ENCODE measurements at regions not wholly inside any gene's neighbourhood (a gene's known extent, or its start where the extent isn't known, plus 50 kb on each side); places are given as distances from the start of the nearest gene placed in this dataset.

DNA sequence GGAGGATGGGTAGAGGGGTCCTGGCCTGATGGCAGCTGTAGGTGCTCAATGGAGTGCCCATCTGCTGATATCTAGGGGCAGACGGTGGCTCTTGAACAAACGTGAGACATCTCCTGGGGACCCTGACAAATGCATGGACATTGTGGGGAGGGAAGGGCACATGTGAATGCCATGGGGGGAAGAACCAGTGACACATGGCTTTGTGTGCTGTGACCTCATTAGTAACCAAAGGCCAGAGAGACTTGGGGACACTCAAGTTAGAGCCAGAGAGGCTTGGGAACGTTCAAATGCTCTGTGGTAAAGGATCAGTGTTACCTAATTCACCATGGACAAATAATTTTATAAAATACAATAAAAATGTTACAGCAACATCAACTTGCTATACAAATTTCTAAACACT lies 151.8 kb downstream of the ESM1 start:
- no peaks in the 10 kb centered on the region for H3K79me2 ChIP-seq (ENCODE audit: control insufficient read depth, insufficient read depth, low read length, unreplicated experiment)
- no peak overlapping the region for H3K27ac ChIP-seq (ENCODE audit: low read depth, low read length)
- no peak overlapping the region for H3K4me3 ChIP-seq (ENCODE audit: low read depth, low read length)
- peaks cover 16% of the 10 kb centered on the region for H3K4me1 ChIP-seq (ENCODE audit: control insufficient read depth, insufficient read depth, low read length, unreplicated experiment)
- no peak overlapping the region for H2AFZ ChIP-seq (ENCODE audit: low read length, unreplicated experiment)
- no peaks in the 10 kb centered on the region for H3K36me3 ChIP-seq (ENCODE audit: insufficient read depth, low read length)
- H3K27me3 ChIP-seq (ENCODE audit: insufficient read depth, low read length), result no peaks in the 10 kb centered on the region

- Histone ChIP-seq H3K36me3 (ENCODE audit: insufficient read depth, low read length) (no peaks in the 10 kb centered on the region), H3K4me3 (ENCODE audit: low read depth, low read length) (no peak overlapping the region), H3K4me1 (ENCODE audit: control insufficient read depth, insufficient read depth, low read length, unreplicated experiment) (peaks cover 16% of the 10 kb centered on the region), H3K27ac (ENCODE audit: low read depth, low read length) (no peak overlapping the region), H3K79me2 (ENCODE audit: control insufficient read depth, insufficient read depth, low read length, unreplicated experiment) (no peaks in the 10 kb centered on the region), H2AFZ (ENCODE audit: low read length, unreplicated experiment) (no peak overlapping the region), H3K27me3 (ENCODE audit: insufficient read depth, low read length) (no peaks in the 10 kb centered on the region)
Observed at GRCh38 chr5:54832858-54833257, 152.5 kb downstream of the ESM1 start.

- Histone ChIP-seq H3K36me3 (ENCODE audit: insufficient read depth, low read length) (no peaks in the 10 kb centered on the region), H3K4me1 (ENCODE audit: control insufficient read depth, insufficient read depth, low read length, unreplicated experiment) (peaks cover 16% of the 10 kb centered on the region), H3K27me3 (ENCODE audit: insufficient read depth, low read length) (no peaks in the 10 kb centered on the region), H3K79me2 (ENCODE audit: control insufficient read depth, insufficient read depth, low read length, unreplicated experiment) (no peaks in the 10 kb centered on the region), H2AFZ (ENCODE audit: low read length, unreplicated experiment) (no peak overlapping the region), H3K4me3 (ENCODE audit: low read depth, low read length) (no peak overlapping the region), H3K27ac (ENCODE audit: low read depth, low read length) (no peak overlapping the region)
Observed at GRCh38 chr5:54832045-54832444, 153.3 kb downstream of the ESM1 start.

DNA sequence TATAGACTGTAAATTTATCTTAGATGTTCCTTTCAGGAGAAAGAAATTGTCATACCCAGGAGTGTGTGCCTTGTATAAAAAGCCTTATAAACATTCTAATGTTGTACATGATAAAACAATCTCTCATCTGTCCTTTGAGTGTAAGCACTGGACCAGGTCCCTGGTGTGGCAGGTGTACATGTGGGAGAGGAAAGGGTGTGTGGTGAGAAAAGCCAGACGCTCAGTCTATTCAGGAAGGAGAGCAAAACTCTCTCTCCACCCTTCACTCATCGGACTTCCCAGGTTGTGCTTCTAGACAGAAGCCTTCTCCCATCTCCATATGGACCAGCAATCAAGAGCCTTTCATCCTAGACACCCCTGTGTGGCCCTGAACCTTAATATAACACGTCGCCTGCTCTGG lies 154.2 kb downstream of the ESM1 start:
- H3K27ac ChIP-seq (ENCODE audit: low read depth, low read length), result no peak overlapping the region
- no peak overlapping the region for H3K4me3 ChIP-seq (ENCODE audit: low read depth, low read length)
- no peak overlapping the region for H2AFZ ChIP-seq (ENCODE audit: low read length, unreplicated experiment)
- no peaks in the 10 kb centered on the region for H3K79me2 ChIP-seq (ENCODE audit: control insufficient read depth, insufficient read depth, low read length, unreplicated experiment)
- no peaks in the 10 kb centered on the region for H3K27me3 ChIP-seq (ENCODE audit: insufficient read depth, low read length)
- H3K36me3 ChIP-seq (ENCODE audit: insufficient read depth, low read length), result no peaks in the 10 kb centered on the region
- peaks cover 14% of the 10 kb centered on the region for H3K4me1 ChIP-seq (ENCODE audit: control insufficient read depth, insufficient read depth, low read length, unreplicated experiment)

DNA sequence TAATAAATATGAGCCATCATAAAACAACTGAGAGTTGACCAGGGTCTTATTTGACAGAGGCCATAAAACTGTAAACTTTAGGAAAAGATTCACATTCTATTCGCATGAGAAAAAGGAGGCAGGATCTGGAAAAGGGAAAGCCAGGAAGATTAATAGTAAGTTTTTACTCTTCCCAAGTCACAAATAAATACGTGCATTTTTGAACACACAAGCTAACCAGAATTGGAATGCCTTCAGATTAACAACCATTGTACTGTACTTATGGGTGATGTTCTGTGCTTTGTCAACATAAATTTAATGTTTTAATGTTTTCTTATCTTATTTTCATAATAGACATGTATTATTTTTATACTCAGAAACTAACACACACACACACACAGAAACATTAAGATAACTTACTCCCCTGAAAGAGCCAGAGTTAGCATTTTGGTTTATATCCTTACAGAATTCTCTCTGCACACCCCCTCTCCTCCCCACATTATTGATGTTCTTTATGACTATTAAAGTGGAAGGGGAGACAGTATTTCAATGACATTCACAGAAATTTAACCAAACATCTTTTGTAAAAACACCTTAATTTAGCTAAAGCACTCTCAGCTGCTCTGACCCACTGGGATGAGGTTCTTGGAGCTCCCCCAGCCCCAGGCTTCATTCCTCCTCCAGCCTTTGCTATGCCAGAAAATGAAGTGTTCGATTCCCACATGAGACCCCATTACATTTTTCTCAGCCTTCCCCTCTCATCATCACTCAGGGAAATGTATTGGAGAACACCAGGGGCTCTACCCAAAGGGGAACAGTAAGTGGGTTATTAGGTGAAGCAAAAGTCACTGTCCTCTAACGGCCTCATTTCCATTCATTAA lies 155.5 kb downstream of the ESM1 start:
- Histone ChIP-seq H3K4me3 (ENCODE audit: low read depth, low read length) (no peak overlapping the region), H3K4me1 (ENCODE audit: control insufficient read depth, insufficient read depth, low read length, unreplicated experiment) (peaks cover under 1% of the 10 kb centered on the region), H3K27me3 (ENCODE audit: insufficient read depth, low read length) (no peaks in the 10 kb centered on the region), H3K27ac (ENCODE audit: low read depth, low read length) (no peak overlapping the region), H2AFZ (ENCODE audit: low read length, unreplicated experiment) (no peak overlapping the region), H3K36me3 (ENCODE audit: insufficient read depth, low read length) (no peaks in the 10 kb centered on the region), H3K79me2 (ENCODE audit: control insufficient read depth, insufficient read depth, low read length, unreplicated experiment) (no peaks in the 10 kb centered on the region)

DNA sequence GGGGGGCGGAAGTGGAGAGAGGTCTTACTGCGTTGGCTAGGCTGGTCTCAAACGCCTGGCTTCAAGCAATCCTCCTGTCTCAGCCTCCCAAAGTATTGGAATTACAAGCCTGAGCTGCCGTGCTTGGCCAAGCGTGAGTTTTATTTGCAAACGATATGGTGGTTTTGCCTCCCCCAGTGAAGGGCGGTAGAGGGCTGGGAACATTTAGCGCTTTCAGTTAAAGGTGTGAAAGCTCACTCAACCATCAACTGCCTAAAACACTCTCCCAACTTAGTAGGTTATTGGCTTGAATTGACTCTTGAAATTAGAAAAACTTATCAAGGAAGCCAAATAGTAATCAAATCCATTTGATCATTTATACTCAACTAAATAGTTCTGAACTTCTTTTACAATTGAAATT lies 156.3 kb downstream of the ESM1 start:
- Histone ChIP-seq H3K27ac (ENCODE audit: low read depth, low read length) (no peak overlapping the region), H2AFZ (ENCODE audit: low read length, unreplicated experiment) (no peak overlapping the region), H3K79me2 (ENCODE audit: control insufficient read depth, insufficient read depth, low read length, unreplicated experiment) (no peaks in the 10 kb centered on the region), H3K4me3 (ENCODE audit: low read depth, low read length) (no peak overlapping the region), H3K36me3 (ENCODE audit: insufficient read depth, low read length) (no peaks in the 10 kb centered on the region), H3K4me1 (ENCODE audit: control insufficient read depth, insufficient read depth, low read length, unreplicated experiment) (no peaks in the 10 kb centered on the region), H3K27me3 (ENCODE audit: insufficient read depth, low read length) (no peaks in the 10 kb centered on the region)

- H3K27ac ChIP-seq (ENCODE audit: low read depth, low read length), result no peak overlapping the region
- H3K27me3 ChIP-seq (ENCODE audit: insufficient read depth, low read length), result no peaks in the 10 kb centered on the region
- H3K79me2 ChIP-seq (ENCODE audit: control insufficient read depth, insufficient read depth, low read length, unreplicated experiment), result no peaks in the 10 kb centered on the region
- no peaks in the 10 kb centered on the region for H3K4me1 ChIP-seq (ENCODE audit: control insufficient read depth, insufficient read depth, low read length, unreplicated experiment)
- no peak overlapping the region for H2AFZ ChIP-seq (ENCODE audit: low read length, unreplicated experiment)
- H3K36me3 ChIP-seq (ENCODE audit: insufficient read depth, low read length), result no peaks in the 10 kb centered on the region
- no peak overlapping the region for H3K4me3 ChIP-seq (ENCODE audit: low read depth, low read length)
Observed at GRCh38 chr5:54828151-54828550, 157.2 kb downstream of the ESM1 start.

DNA sequence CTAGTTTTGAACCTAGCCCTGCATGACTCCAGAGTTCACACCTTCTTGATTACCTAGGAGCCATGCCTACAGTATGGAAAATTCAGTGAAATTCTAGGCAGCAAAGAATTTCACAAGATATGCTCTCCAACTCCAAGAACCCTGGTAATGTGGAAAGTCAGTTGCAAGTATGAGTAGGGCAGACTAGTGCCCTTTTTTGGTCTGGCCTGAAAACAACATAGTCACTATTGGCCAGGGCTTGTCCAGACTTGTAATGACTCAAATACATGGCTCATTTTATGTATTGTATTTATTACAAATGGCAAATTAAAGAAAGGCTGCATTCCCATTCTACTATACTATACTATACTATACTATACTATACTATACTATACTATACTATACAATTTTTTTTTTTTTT lies 160.4 kb downstream of the ESM1 start:
- Histone ChIP-seq H3K4me1 (ENCODE audit: control insufficient read depth, insufficient read depth, low read length, unreplicated experiment) (peaks cover 3% of the 10 kb centered on the region), H3K27ac (ENCODE audit: low read depth, low read length) (no peak overlapping the region), H3K79me2 (ENCODE audit: control insufficient read depth, insufficient read depth, low read length, unreplicated experiment) (no peaks in the 10 kb centered on the region), H3K27me3 (ENCODE audit: insufficient read depth, low read length) (no peaks in the 10 kb centered on the region), H3K4me3 (ENCODE audit: low read depth, low read length) (no peak overlapping the region), H3K36me3 (ENCODE audit: insufficient read depth, low read length) (no peaks in the 10 kb centered on the region), H2AFZ (ENCODE audit: low read length, unreplicated experiment) (no peak overlapping the region)

DNA sequence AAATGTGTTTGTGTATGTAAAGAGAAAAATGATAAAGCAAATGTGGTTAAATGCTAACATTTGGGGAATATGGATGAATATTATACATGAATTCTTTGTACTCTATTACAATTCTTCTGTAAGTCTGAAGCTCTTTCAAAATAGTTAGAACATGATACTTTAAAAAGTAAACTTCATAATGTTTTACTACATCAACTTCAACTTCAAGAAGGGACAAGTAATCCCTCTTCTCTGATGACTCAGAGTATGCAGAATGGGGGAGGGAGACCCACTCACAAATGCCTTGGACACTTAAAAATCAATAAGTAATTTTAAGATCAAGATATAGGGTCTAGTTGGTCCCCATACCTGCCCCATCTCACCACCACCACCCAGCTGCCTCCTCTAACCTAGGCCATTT lies 162.4 kb downstream of the ESM1 start:
- no peaks in the 10 kb centered on the region for H3K36me3 ChIP-seq (ENCODE audit: insufficient read depth, low read length)
- no peak overlapping the region for H3K4me3 ChIP-seq (ENCODE audit: low read depth, low read length)
- no peaks in the 10 kb centered on the region for H3K27me3 ChIP-seq (ENCODE audit: insufficient read depth, low read length)
- H2AFZ ChIP-seq (ENCODE audit: low read length, unreplicated experiment), result no peak overlapping the region
- no peaks in the 10 kb centered on the region for H3K79me2 ChIP-seq (ENCODE audit: control insufficient read depth, insufficient read depth, low read length, unreplicated experiment)
- H3K27ac ChIP-seq (ENCODE audit: low read depth, low read length), result no peak overlapping the region
- H3K4me1 ChIP-seq (ENCODE audit: control insufficient read depth, insufficient read depth, low read length, unreplicated experiment), result peaks cover 6% of the 10 kb centered on the region

DNA sequence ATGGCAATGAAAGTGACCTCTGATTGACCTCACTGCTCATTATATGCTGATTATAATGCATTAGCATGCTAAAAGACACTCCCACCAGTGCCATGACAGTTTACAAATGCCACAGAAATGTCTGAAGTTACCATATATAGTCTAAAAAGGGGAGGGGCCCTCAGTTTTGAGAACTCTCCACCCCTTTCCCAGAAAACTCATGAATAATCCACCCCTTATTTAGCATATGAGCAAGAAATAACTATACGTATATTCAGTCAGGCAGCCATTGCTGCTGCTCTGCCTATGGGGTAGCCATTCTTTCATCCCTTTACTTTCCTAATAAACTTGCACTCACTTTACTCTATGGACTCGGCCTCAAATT lies 163.1 kb downstream of the ESM1 start:
- H3K27ac ChIP-seq (ENCODE audit: low read depth, low read length), result no peak overlapping the region
- H3K36me3 ChIP-seq (ENCODE audit: insufficient read depth, low read length), result no peaks in the 10 kb centered on the region
- H2AFZ ChIP-seq (ENCODE audit: low read length, unreplicated experiment), result no peak overlapping the region

GRCh38 chr5:54821445-54822323 lies 163.7 kb downstream of the ESM1 start:
- no peak overlapping the region for H3K27ac ChIP-seq (ENCODE audit: low read depth, low read length)
- no peaks in the 10 kb centered on the region for H3K27me3 ChIP-seq (ENCODE audit: insufficient read depth, low read length)
- peaks cover 6% of the 10 kb centered on the region for H3K4me1 ChIP-seq (ENCODE audit: control insufficient read depth, insufficient read depth, low read length, unreplicated experiment)
- H3K79me2 ChIP-seq (ENCODE audit: control insufficient read depth, insufficient read depth, low read length, unreplicated experiment), result no peaks in the 10 kb centered on the region
- H3K4me3 ChIP-seq (ENCODE audit: low read depth, low read length), result no peak overlapping the region
- no peak overlapping the region for H2AFZ ChIP-seq (ENCODE audit: low read length, unreplicated experiment)
- H3K36me3 ChIP-seq (ENCODE audit: insufficient read depth, low read length), result no peaks in the 10 kb centered on the region

More for the DNA sequence above, 163.1 kb downstream of the ESM1 start:
- no peaks in the 10 kb centered on the region for H3K79me2 ChIP-seq (ENCODE audit: control insufficient read depth, insufficient read depth, low read length, unreplicated experiment)
- peaks cover 6% of the 10 kb centered on the region for H3K4me1 ChIP-seq (ENCODE audit: control insufficient read depth, insufficient read depth, low read length, unreplicated experiment)
- no peaks in the 10 kb centered on the region for H3K27me3 ChIP-seq (ENCODE audit: insufficient read depth, low read length)
- no peak overlapping the region for H3K4me3 ChIP-seq (ENCODE audit: low read depth, low read length)
